IPS DF 19.7 (cell line): ENCODE measurements at regions not wholly inside any gene's neighbourhood (a gene's known extent, or its start where the extent isn't known, plus 50 kb on each side); places are given as distances from the start of the nearest gene placed in this dataset.
"Not testable (repeated sequence)": the region's sequence is repeated elsewhere in the genome, so short reads cannot be mapped to it uniquely, and the experiment has no call there.

Experiments used
- DNase-seq: peaks from one replicate; pipeline ENCODE4 v3.0.0-alpha.2; 2013; ENCODE audit warnings: low read depth, low spot score

- DNase-seq = no peak
Measured at GRCh38 chr11:43124272-43124935, 187.4 kb upstream of the API5 start.

DNA sequence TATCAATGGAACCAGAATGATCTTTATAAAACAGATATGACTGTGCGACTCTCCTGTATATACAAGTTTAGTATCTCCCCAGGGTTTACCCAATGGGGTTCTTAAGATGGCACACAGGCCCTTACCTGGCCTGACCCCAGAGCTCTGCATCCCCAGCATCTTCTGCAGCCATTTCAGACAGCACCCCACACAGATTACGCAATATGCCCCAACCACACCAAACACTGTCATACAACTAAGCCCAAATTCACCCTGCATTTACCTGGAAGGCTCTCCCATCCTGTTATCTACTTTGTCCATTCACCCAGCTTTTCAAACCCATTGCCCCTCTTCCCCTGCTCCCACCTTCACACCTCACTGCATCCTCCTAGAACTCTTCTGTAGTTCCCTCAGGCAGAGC lies 182.5 kb upstream of the API5 start:
- no peak for DNase-seq

DNA sequence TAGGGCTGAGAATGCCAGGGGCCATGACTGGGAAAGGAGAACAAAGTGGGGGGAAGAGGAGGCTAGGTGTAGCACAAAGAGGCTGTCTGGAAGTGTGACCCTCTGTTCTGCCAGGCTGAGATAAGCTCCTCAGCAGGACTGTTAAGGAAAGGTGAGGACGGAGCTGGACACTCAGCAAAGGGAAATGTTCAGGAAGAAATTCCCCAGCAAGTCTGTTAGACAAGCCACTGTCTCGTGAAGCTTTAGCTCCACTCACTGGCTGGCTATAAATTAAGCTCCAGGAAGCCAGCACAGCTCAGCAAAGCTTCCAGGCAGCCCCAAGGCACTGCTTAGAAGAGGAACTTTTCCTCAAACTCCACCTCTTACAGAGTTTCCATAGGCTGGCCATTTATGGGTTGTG lies 181.2 kb upstream of the API5 start:
- no peak for DNase-seq

GRCh38 chr11:43135966-43136534 lies 175.7 kb upstream of the API5 start:
- no peak for DNase-seq

GRCh38 chr11:43138621-43139140 lies 173.1 kb upstream of the API5 start:
- DNase-seq = no peak

- no peak for DNase-seq
Measured at GRCh38 chr11:43145653-43146052, 166.1 kb upstream of the API5 start.

GRCh38 chr11:43150697-43151096 lies 161.1 kb upstream of the API5 start:
- DNase-seq = no peak

- DNase-seq = no peak
Measured at GRCh38 chr11:43164831-43165230, 147.0 kb upstream of the API5 start.

DNA sequence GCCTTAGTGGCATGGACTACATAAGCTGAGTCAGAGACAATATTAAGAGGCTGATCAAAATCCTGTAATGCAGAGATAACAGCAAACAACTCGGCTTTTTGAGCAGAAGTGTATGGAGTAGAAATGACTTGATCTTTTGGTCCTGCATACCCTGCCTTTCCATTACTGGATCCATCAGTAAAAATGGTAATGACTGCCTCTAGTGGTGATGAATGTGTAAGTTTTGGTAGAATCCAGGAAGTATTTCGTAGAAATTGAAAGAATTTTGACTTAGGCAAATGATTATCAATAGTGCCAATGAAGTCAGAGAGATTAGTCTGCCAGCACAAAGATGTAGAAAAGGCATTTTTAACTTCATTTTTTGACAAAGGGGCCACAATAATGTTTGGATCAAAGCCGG lies 146.4 kb upstream of the API5 start:
- not testable (repeated sequence) for DNase-seq

GRCh38 chr11:43168241-43168640 lies 143.6 kb upstream of the API5 start:
- not testable (repeated sequence) for DNase-seq

DNA sequence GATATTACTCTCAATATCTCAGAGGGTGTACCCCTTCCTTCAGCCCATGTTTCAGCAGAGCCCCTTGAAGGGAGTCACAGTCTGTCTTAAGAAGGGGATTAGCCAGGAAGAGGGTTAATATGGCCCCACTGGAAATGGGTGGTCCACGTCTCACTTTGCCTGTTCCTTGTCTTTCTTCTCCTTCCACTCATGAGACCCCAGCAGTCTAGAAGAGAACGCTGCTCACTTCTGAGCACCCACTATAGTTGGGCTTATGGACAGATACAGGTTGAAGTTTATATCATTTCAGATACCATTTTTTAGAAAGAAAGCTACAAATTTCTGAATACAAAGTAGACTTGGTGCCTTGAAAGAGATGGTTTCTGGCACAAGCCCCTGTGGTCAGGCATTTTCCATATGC lies 139.3 kb upstream of the API5 start:
- no peak for DNase-seq

DNA sequence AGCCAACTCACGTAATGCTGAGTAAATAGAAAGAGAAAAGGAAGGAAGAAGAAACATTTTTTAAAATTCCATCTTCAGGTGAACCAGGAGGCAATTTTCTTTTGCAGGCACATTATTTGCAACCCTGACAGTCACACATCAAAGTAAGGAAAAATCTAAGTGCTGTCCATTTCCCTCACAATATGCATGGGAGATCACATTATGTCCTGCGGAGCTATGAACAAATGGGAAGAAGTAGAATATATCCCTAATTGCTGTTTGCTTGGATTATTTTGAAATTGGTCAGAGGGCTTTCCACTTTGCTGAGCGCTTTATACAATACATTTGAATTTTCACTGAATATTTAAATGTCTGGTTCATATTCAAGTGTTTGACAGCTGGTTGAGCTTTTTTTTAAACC lies 133.8 kb upstream of the API5 start:
- no peak for DNase-seq

GRCh38 chr11:43194459-43194858 lies 117.3 kb upstream of the API5 start:
- not testable (repeated sequence) for DNase-seq

- no peak for DNase-seq
Measured at GRCh38 chr11:43197379-43197778, 114.4 kb upstream of the API5 start.

DNA sequence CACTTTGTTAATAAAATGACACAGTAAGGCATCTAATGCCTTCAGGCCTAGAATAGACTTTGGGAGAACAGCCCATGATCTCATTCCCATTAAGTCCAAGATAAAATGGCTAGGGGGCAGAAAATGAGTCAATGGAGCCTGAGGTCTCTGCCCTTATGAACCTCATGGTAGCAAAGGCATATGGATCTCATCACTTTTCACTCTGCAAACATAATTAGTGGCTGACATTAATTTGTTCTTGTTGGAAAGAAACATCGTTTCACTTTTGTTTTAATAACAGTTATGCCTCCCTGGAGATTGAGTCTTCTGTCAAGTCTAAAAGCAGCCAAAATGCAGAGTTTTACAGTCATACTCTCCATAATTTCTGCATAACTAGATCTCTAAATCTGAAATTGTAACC lies 111.8 kb upstream of the API5 start:
- no peak for DNase-seq

DNA sequence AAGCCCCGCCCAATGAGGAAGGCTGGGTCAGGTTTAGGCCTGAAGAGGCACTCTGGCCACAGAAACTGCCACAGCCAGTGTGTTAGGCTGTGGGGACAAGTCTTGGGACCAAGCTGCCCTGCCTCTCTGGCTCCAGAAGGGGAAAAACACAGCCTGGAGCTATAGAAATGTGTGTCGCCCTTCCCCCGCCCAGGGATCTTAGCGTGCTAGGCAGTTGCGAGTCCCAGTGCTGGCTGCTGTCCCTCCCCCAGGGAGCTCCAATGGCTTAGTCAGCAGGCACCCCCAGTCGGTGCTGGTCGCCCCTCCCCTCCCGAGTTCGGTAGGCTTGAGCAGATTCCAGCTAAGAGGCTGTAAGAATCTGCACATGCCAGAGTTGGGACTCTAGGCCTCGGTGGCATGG lies 99.5 kb upstream of the API5 start:
- peak; percentile 38 for DNase-seq

GRCh38 chr11:43214471-43214870 lies 97.3 kb upstream of the API5 start:
- DNase-seq = no peak

- no peak for DNase-seq
Measured at GRCh38 chr11:43217849-43218248, 93.9 kb upstream of the API5 start.

DNA sequence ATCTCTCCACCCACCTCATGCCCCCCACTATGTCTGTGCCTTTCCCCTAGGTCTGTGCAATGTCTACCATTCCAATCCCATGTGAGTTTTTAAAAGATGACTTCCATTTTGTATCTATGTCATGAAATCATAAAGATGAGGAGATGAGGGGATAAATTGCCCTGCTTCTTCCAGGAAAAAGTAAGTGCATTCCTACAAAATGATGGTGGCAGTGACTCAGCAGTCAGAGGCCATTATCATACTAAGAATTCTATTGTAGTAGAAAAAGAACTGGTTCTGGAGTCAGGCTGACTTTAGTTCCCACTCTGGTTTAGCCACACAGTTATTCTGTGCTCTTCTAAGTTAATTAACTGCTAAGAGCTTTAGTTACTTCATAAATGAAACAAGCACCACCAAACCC lies 89.6 kb upstream of the API5 start:
- DNase-seq = no peak

GRCh38 chr11:43223026-43223425 lies 88.8 kb upstream of the API5 start:
- DNase-seq = no peak

DNA sequence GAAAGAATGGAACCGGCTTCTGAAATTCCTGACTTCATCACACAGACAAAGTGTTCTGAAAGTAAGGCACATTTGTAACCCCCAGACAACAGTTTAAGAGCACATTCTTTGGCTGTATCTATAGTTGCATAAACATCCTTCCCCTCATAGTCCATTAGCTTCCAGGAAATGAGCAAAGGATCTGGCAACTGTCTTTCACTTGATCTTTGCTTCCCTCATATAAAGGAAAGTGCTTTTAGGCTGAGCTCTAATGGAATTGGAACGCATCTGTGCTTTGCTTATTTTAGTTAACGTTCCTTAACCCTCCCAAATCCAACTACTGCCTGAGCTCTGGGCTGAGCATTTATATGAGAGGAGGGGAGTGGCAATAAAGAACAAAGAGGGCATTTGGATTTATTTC lies 76.9 kb upstream of the API5 start:
- no peak for DNase-seq

DNA sequence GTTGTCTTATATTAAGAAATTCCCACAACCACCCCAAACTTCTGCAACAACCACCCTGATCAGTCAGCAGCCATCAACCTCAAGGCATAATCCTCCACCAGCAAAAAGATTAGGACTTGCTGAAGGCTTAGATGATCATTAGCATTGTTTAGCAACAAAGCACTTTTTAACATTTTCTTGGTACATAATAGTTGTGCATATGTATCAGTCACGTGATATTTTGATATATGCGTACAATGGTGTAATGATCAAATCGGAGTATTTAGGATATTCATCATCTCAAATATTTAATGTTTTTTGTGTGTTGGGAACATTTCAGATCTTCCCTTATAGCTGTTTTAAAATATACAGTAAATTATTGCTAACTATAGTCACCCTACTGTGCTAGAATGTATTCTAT lies 73.5 kb upstream of the API5 start:
- DNase-seq = no peak

DNA sequence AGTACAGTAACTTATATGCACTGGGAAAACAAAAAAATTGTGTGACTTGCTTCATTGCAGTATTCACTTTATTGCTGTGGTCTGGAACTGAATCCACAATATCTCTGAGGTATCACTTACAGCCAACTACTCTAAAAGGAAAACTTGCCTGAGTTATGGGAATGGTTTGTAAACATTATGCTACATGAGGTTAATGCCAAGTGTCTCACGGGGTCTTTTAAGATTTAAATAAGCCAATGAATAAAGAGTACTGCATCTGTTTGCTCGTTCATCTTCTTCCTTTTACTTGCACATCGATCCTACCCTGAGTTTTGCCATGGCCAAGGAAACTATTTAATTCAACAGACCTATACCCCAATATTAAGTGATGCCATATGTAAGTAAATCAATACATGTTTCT lies 72.0 kb upstream of the API5 start:
- no peak for DNase-seq

- no peak for DNase-seq
Measured at GRCh38 chr11:43242401-43242800, 69.4 kb upstream of the API5 start.
